Keratinocyte (primary cell): ENCODE measurements at regions not wholly inside any gene's neighbourhood (a gene's known extent, or its start where the extent isn't known, plus 50 kb on each side); places are given as distances from the start of the nearest gene placed in this dataset.

ENCODE experiments used
- CTCF ChIP-seq, 3 experiments: IDR thresholded peaks in 1 of 3; conservative IDR thresholded peaks in 1 of 3; optimal IDR thresholded peaks in 1 of 3; 2 replicates in 2 of 3; 3 replicates in 1 of 3; pipeline versions ENCODE3 to v1.5.1; 2011; ENCODE audit warnings: low read length in 3 of 3, mild to moderate bottlenecking in 3 of 3, moderate library complexity in 2 of 3, control low read depth in 1 of 3, inconsistent platforms in 1 of 3; ENCODE audit not compliant: insufficient read depth in 2 of 3; ENCODE audit errors: extremely low read depth in 1 of 3
- EZH2 ChIP-seq: IDR thresholded peaks from one replicate; pipeline ENCODE4 v1.6.1; 2012; ENCODE audit warnings: inconsistent platforms, mild to moderate bottlenecking, low read length, moderate library complexity

GRCh38 chr21:35199733-35200015, 150.6 kb upstream of the RUNX1 start:
- TF ChIP-seq CTCF (optimal IDR thresholded peaks at IDR 0.05 in 1 of 3, IDR thresholded peaks at IDR 0.05 in 1 of 3, conservative IDR thresholded peaks at IDR 0.05 in 1 of 3; ENCODE audit: extremely low read depth in 1 of 3, insufficient read depth in 2 of 3, low read length in 3 of 3) = no peak
- TF ChIP-seq EZH2 = no peak
